ENCODE measurements at regions not wholly inside any gene's neighbourhood (a gene's known extent, or its start where the extent isn't known, plus 50 kb on each side); places are given as distances from the start of the nearest gene placed in this dataset.

- DNase-seq (ENCODE audit: low read depth in 3 of 3) = no peak
Observed at GRCh38 chr7:21218155-21218554, 209.7 kb upstream of the SP4 start.

GRCh38 chr7:21221130-21221529 is 206.8 kb upstream of the SP4 start:
- no peak for DNase-seq (ENCODE audit: low read depth in 3 of 3)

DNA sequence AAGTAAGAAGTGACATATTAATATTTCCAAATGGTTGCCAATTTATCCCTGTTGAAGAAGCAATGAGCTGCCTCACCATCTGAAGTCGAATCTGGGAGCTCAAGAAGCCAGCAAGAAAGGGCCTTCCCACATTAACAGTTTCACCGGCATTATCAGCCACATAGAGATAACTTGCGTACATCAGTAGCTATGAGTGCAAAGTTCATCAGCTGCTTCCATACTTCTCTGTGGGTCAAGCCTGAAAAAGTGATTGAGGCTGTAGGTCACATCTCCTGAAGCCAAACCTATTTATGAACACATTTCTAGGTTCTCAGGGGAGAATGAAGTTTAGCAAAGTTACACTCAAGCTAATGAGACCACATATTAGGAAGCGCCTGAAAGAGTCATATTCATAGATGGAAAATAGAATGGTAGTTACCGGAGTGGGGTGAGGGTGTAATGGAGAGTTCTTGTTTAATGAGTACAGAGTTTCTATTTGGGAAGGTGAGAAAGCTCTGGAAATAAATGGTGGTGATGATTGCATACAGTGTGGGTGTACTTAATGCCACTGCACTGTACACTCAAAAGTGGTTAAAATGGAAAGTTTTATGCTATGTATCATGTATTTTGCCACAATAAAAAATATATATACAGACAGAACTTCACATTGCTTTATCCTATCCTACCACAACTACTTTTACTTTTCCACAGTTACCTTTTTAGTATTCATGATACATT is 189.3 kb upstream of the SP4 start:
- DNase-seq (ENCODE audit: low read depth in 3 of 3) = no peak

GRCh38 chr7:21243265-21243664 is 184.6 kb upstream of the SP4 start:
- no peak for DNase-seq (ENCODE audit: low read depth in 3 of 3)

- no peak for DNase-seq (ENCODE audit: low read depth in 3 of 3)
Observed at GRCh38 chr7:21251151-21251800, 176.6 kb upstream of the SP4 start.

DNA sequence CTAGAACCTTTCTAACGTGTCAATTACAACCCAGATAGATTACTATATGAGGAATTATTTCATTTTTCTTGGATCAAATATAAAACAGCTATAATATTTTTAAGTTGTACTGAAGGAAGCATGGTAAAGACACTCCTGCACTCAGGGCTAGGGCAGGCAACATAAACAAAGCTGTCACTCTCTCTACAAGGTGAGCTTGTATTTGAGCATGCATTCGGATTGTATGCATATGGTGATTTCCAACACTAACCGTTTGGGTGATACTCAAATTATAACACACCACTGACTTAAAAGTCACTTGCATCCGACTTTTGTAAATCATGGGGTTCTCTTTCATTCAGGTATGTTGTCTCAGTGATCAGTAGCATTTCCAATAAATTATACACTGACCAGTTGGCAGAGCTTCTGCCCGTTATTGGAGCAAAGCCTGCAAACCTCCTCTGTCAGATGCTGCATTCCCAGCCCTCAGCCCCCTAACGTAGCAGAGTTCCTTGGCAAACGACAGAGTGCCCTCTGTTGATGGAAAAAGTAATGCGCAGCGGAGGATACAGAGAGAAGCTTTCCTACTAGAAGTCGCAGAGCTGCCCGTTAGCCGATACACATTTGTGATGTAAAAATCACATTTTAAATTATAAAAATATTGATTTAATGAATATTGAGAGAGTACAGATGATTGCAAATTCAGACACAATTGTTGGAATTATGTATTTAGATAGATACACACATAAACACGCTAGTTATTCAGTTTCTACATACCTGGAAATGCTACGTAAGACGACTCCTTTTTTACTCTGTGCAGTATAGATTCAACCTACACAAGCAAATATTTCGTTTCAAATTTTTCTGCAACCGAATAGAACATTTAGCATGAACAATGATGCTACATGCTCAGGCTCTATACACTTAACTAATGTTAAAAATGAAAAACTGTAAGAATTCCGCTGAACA is 173.9 kb upstream of the SP4 start:
- peak in 1 of 3 experiments; percentile 28 for DNase-seq (ENCODE audit: low read depth in 3 of 3)

GRCh38 chr7:21256310-21256877 is 171.5 kb upstream of the SP4 start:
- no peak for DNase-seq (ENCODE audit: low read depth in 3 of 3)

- no peak for DNase-seq (ENCODE audit: low read depth in 3 of 3)
Observed at GRCh38 chr7:21260939-21261338, 166.9 kb upstream of the SP4 start.

DNA sequence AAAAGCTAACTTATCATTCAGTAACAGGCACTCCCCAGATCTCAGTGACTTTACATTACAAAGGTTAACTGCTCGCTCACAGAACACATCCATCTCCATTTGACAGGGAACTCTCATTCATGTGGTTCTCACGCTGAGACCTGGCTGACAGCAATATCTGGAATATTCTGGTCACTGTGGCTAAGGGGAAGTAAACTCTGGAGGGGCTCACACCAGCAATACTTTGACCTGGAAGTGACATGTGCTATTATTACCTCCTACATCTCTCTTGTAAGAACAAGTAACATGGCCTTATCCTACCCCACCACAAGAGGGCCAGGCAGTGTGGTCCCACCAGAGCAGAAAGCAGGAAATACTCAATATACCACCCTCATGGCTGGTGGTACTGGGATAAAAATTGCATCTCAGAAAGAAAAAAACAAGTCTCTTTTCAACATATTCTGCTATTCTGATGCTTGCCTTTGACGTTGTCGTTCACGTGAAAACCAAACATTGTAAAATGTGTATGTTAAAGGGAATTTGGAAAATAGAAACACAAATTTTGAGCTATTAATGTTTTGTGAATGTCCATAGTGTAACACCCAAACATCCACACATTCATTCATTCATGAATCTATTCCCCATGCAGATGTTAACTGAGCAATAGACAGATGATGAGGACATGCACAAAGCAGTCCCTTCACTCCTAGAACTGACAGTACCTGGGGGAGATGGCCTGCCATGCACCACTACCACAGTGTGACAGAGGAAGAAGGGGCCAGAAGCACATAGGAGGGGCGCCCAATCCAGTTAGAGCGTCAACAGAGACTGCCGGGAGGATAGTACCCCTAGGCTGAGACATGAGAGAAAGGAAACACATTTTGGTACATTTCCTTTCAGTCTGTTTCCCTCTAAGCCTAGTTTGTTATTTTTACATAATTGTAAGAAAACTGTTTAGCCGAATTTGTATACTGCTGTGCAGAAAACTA is 166.0 kb upstream of the SP4 start:
- peak; percentile 6 to 35 (median 16) for DNase-seq (ENCODE audit: low read depth in 3 of 3)

GRCh38 chr7:21269021-21269420 is 158.9 kb upstream of the SP4 start:
- no peak for DNase-seq (ENCODE audit: low read depth in 3 of 3)

DNA sequence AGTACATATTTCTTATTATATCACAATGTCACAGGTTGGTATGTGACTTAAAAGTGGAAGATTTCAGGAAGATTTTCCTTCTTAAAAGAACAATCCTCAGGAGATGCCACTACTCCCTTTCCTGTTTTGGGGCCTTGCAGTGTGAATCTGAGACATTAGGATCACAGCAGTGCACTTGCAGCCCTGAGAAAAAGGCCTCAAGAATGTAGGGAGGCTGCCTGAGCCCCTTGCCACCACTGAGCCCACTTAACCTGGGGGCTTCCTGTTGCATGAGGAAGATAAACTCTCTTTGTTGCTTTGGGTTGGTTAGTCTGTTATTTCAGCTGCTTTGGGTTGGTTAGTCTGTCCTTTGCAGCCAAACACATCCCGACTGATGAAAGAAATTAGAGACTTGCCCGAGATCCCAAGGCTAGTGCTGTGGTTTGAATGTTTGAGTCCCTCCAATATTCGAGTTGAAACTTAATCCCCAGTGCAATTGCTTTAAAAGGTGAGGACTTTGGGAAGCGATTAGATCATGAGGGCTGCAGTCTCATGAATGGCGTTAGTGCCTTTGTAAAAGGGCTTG is 151.3 kb upstream of the SP4 start:
- DNase-seq (ENCODE audit: low read depth in 3 of 3) = no peak

DNA sequence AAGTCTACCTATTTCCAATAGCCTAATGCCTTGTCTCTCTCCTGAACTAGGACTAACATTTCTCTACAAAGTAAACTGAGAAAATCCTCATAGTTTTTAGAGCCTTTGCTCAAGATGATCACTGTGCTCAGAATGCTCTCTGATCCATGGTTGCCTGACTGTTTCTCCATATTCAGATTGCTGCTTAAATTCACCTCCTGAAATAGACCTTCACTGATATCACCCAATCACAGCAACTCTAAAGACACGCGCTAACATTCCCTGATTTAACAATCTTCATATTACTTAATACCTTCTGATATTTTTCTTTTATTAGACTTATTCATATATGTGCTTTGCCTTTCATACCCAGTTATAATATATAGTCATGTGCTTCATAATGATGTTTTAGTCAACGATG is 148.9 kb upstream of the SP4 start:
- DNase-seq (ENCODE audit: low read depth in 3 of 3) = no peak

- no peak for DNase-seq (ENCODE audit: low read depth in 3 of 3)
Observed at GRCh38 chr7:21281193-21281592, 146.7 kb upstream of the SP4 start.

DNA sequence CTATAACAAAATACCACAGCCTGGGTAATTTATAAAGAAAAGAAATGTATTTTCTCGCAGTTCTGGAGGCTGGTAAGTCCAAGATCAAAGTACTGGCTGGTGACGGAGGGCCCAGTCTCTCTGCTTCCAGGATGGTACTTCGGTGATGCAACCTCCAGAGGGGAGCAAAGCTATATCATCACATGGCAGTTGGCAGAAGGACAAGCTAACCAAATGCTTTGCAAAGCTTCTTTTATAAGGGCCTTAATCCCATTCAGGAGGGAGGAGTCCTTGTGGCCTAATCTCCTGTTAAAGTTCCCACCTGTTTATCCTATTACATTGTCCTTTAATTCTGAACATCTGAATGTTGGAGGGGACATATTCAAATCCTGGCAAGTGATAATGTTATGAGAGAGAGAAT is 134.1 kb upstream of the SP4 start:
- no peak for DNase-seq (ENCODE audit: low read depth in 3 of 3)

GRCh38 chr7:21299766-21300165 is 128.1 kb upstream of the SP4 start:
- DNase-seq (ENCODE audit: low read depth in 3 of 3) = no peak

DNA sequence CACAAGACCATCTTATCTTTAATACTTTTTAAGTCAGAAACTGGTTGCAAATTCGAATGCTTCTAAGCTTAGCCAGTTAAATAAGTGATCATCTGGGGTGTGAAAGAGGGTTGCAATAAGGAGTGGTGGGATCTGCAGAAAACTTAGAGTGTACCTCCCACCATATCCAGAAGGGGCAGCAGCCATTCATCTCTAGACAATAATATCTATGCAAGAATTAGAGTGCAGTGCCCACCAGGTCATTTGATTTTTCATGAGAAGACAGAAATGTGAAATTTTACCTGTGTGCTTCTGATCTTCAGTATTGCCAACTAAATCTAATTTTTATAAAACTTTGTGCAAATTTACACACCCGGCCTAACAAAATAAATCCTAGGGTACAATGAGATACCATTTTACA is 127.2 kb upstream of the SP4 start:
- DNase-seq (ENCODE audit: low read depth in 3 of 3) = no peak

DNA sequence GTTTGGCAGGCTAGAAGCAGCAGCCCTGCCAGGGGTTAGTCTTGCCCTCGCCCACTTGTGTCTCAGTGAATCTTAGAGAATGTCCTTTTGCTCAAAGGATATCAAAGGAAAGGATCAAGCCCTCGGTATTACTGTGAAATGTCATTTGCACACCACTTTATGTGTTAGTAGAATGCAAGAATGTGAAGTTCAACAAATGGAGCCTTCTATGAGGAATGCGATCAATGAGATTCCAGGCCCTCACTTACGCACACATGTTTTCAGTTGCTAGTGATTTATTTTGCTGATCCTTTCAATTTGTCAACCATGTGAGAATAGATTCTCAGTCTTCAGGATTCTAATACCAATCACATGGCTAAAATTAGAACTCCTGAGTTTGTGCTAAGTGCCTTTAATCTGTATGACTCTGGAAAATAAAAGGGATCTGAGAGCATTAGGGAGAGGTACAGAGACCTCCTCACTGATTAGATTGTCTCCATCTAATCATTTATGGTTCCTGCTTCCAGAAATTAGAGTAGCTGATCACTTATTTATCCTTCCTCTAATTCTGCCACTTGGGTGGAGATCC is 123.0 kb upstream of the SP4 start:
- DNase-seq (ENCODE audit: low read depth in 3 of 3) = no peak

GRCh38 chr7:21305455-21306235 is 122.2 kb upstream of the SP4 start:
- no peak for DNase-seq (ENCODE audit: low read depth in 3 of 3)

DNA sequence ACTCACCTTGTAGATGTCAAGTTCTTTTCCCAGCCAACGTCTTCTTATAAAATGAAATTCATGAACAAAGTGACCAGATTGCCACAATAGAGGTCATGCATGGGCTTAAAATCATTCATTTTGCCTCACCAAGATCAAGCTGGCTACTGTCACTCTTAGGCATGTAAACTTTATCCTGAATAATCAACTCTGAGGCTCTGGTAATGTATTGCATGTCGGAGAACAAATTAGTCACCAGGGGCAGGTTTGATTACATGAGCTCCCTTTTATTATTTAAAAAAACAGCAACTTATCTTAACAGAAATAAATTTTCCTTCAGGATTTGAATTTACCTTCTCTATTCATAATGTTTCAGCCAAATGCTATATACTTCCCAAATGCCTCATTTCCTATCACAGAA is 112.9 kb upstream of the SP4 start:
- DNase-seq (ENCODE audit: low read depth in 3 of 3) = no peak
